ENCODE measurements at regions not wholly inside any gene's neighbourhood (a gene's known extent, or its start where the extent isn't known, plus 50 kb on each side); places are given as distances from the start of the nearest gene placed in this dataset.

- DNase-seq, result peak; percentile 29
Observed at GRCh38 chr6:137933696-137934095, 66.6 kb downstream of the TNFAIP3 start.

- DNase-seq, result no peak
Observed at GRCh38 chr6:137936798-137937197, 69.7 kb downstream of the TNFAIP3 start.

- DNase-seq, result no peak
Observed at GRCh38 chr6:137937834-137938233, 70.8 kb downstream of the TNFAIP3 start.

GRCh38 chr6:137938770-137939379 lies 71.8 kb downstream of the TNFAIP3 start:
- no peak for DNase-seq

- DNase-seq, result no peak
Observed at GRCh38 chr6:137941995-137942394, 74.9 kb downstream of the TNFAIP3 start.

GRCh38 chr6:137942736-137943135 lies 75.7 kb downstream of the TNFAIP3 start:
- no peak for DNase-seq

GRCh38 chr6:137944381-137944780 lies 77.3 kb downstream of the TNFAIP3 start:
- peak; percentile 23 for DNase-seq

- DNase-seq, result peak; percentile 55
Observed at GRCh38 chr6:137944793-137945498, 77.9 kb downstream of the TNFAIP3 start.

- no peak for DNase-seq
Observed at GRCh38 chr6:137949686-137950390, 82.8 kb downstream of the TNFAIP3 start.

GRCh38 chr6:137950581-137950980 lies 83.5 kb downstream of the TNFAIP3 start:
- DNase-seq, result no peak

GRCh38 chr6:137951064-137951597 lies 84.1 kb downstream of the TNFAIP3 start:
- DNase-seq, result no peak

- DNase-seq, result no peak
Observed at GRCh38 chr6:137952247-137952646, 85.2 kb downstream of the TNFAIP3 start.

GRCh38 chr6:137953761-137954160 lies 86.7 kb downstream of the TNFAIP3 start:
- peak; percentile 54 for DNase-seq

- DNase-seq, result no peak
Observed at GRCh38 chr6:137954253-137954652, 87.2 kb downstream of the TNFAIP3 start.

- no peak for DNase-seq
Observed at GRCh38 chr6:137956098-137956488, 89.0 kb downstream of the TNFAIP3 start.

- no peak for DNase-seq
Observed at GRCh38 chr6:137957471-137957870, 90.4 kb downstream of the TNFAIP3 start.

GRCh38 chr6:137958811-137959565 lies 91.9 kb downstream of the TNFAIP3 start:
- no peak for DNase-seq

- no peak for DNase-seq
Observed at GRCh38 chr6:137962725-137963124, 95.7 kb downstream of the TNFAIP3 start.

- DNase-seq, result no peak
Observed at GRCh38 chr6:137964876-137965275, 97.8 kb downstream of the TNFAIP3 start.

GRCh38 chr6:137967689-137968454 lies 100.8 kb downstream of the TNFAIP3 start:
- DNase-seq, result no peak

GRCh38 chr6:137968455-137968804 lies 101.4 kb downstream of the TNFAIP3 start:
- no peak for DNase-seq

- no peak for DNase-seq
Observed at GRCh38 chr6:137968901-137969300, 101.8 kb downstream of the TNFAIP3 start.

All from fibroblast of skin of back (primary cell).